NCI-H748 (cell line): ENCODE measurements at regions not wholly inside any gene's neighbourhood (a gene's known extent, or its start where the extent isn't known, plus 50 kb on each side); places are given as distances from the start of the nearest gene placed in this dataset.

Source experiments
- DNase-seq: peaks from one replicate; lab custom pipeline; 2025; ENCODE audit not compliant: unreplicated experiment; lab: John Stamatoyannopoulos, UW

DNA sequence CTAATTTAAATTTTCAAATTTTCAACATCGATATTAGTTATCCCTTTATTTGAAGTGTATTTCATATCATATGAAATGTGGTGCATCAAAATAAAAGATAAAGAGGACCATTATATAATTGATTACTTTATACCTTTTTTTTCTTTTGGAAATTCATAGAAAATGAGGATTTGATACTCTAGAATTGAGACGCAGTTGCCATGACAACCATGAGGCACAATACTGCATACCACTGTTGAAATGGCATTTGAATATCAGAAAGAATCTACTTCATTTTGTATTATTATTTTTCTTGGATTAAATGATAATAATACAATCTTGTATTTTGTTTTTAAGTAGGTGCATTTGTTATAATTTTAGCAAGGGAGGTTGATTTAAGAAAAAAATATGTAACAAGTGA lies 323.1 kb downstream of the PCDH18 start:
- no peak for DNase-seq

DNA sequence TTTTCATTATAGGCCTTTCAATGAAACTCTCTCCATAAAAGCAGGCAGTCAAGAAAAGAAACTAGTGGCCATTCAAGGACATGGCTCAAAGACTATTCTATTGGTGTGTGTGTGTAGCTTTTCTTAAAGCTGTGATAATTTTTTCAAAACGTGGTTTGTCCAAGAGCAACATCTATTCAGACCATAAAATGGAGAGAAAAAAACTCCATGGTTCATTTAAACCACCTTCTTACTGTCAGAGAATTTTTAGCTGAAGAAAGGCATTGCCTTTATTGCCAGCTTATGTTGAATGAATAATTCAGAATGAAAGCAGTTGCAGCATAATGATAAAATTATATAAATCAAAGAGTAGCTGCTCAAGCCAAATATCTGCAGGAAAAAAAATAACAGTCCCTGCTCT lies 325.5 kb downstream of the PCDH18 start:
- DNase-seq, result no peak

DNA sequence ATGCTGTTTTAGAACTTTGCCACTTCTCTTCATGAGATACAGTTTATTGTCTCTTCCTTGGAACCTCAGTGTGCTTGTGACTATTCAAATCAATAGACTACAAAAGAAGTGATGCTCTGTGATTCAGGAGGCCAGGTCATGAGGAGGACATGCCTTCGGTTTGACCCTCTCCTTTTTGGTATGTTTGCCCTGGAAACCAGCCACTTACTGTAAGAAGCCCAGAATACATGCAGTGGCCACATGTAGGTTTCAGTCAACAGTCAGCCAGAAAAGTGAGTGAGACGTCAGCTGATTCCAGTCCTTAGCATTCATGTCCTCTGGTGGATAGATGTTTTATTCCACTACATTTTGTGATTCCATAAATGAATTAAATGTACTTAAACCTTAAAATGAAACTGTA lies 328.7 kb downstream of the PCDH18 start:
- no peak for DNase-seq

DNA sequence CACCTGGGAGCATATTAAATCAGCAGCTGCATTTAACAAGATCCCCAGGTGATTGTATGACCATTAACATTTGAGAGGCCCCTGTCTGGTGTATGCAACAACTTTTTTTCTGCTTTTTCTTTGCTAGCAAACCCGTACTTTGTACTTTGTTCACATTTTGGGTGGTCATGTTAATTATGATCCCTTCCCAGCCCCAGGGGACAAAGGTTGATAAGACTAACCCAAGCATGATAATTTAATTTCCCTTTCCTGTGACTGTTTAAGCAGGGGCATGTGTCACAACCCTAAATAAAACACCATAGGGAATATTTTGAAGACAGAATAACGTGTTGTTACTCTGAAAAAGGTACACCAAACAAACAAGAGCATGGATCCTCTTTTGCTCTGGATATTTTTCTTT lies 332.0 kb downstream of the PCDH18 start:
- peak; percentile 59 for DNase-seq

GRCh38 chr4:137198791-137199190 lies 333.5 kb downstream of the PCDH18 start:
- no peak for DNase-seq

DNA sequence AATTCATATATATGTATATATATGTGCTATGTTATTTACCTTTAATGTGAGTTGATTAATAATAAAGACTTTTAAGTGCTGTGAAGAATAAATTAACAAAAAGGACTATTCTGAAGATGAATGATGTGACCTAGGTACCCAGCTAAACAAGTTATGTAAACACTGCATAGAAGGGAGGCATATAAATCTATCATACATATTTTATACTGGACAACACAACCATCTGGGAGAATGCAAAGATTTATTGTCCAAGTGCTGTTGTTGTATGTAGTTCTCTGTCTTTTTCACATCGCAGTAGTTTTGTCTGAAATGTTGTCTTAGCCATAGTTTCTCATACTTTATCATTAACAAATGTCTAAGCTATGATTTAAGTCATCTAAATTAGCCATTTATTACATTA lies 337.6 kb downstream of the PCDH18 start:
- no peak for DNase-seq

DNA sequence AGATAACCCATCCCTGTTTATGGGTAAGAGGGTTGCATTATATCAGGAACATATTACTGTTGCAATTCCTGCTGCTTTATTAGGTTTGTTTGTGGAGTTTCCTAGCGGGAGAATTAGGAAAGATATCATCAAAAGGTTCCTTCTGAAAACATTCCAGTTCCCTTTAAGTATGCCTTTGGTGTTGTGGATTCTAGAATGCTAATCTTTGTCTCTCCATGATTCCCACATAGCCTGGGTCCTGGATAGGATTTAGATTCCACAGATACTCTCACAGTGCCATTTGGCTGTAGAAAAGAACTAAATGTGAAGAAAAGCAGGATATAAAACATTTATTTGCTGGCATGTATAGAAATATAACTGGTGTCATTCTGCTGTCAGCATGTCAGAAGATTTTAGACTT lies 338.7 kb downstream of the PCDH18 start:
- DNase-seq, result no peak

- no peak for DNase-seq
Observed at GRCh38 chr4:137181293-137181899, 350.9 kb downstream of the PCDH18 start.

DNA sequence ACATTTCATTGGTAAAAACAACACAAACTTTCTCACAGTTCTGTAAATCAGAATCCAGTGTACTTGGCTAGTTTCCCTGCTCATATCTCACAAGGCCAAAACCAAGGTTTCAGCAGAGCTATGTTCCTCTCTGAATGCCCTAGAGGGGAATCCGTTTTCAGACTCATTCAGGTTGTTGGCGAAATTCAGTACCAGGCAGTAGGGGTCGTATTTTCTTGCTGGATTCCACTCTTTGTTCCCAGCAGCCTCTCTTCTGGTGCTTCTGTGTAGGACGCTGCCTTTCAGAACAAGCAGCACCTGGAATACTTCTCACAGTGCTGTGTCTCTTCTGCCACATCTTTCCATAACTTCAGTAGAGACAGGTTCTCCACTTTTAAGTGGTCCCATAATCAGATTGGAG lies 351.9 kb downstream of the PCDH18 start:
- no peak for DNase-seq

- no peak for DNase-seq
Observed at GRCh38 chr4:137156807-137157206, 375.5 kb downstream of the PCDH18 start.

GRCh38 chr4:137156054-137156453 lies 376.2 kb downstream of the PCDH18 start:
- DNase-seq, result no peak

- no peak for DNase-seq
Observed at GRCh38 chr4:137131201-137131600, 401.1 kb downstream of the PCDH18 start.

GRCh38 chr4:137129845-137130244 lies 402.4 kb downstream of the PCDH18 start:
- no peak for DNase-seq

- no peak for DNase-seq
Observed at GRCh38 chr4:137129441-137129840, 402.9 kb downstream of the PCDH18 start.

- peak; percentile 54 for DNase-seq
Observed at GRCh38 chr4:137125011-137125410, 407.3 kb downstream of the PCDH18 start.

GRCh38 chr4:137124278-137124932 lies 407.9 kb downstream of the PCDH18 start:
- peak; percentile 77 for DNase-seq

GRCh38 chr4:137122876-137123275 lies 409.4 kb downstream of the PCDH18 start:
- DNase-seq, result no peak

DNA sequence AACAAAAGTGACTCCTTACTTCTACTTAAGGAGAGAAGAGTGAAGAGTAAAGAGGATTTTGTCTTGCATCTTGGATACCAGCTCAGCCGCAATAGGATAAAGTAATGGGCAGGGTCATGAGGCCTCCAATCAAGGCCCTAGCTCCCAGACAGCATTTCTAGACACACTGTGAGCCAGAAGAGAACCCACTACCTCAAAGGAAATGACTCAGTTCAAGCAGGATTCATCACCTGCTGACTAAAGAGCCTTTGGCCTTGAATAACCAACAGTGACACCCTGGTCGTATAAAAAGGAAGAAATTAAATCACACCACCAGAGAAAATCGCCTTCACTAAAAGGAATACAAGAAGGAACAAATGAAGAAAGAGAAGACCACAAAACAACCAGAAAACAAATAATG lies 416.1 kb downstream of the PCDH18 start:
- no peak for DNase-seq

GRCh38 chr4:137106733-137107132 lies 425.6 kb downstream of the PCDH18 start:
- DNase-seq, result no peak

- no peak for DNase-seq
Observed at GRCh38 chr4:137106287-137106686, 426.0 kb downstream of the PCDH18 start.

GRCh38 chr4:137090951-137091350 lies 441.3 kb downstream of the PCDH18 start:
- DNase-seq, result no peak

GRCh38 chr4:137083571-137084135 lies 448.6 kb downstream of the PCDH18 start:
- DNase-seq, result no peak

DNA sequence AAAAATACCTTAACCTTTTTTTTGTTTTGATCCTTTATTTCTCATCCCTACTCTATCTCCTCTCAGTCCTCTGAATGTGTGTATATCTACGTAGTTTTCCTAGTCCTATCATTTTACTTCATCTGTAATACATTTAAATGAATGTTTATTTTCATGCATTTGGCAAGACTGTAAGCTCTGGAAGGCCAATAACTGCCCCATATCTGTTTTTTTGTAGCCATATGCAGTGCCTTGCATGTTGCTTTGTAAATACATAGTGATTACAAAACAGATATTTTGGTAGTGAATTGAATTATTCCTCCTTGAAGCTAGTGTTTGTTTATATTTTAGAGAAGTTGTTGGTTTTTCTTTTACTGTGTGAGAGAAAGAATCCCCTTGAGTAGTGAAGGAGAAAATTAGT lies 450.2 kb downstream of the PCDH18 start:
- no peak for DNase-seq
